GM21825 (cell line): ENCODE measurements at regions not wholly inside any gene's neighbourhood (a gene's known extent, or its start where the extent isn't known, plus 50 kb on each side); places are given as distances from the start of the nearest gene placed in this dataset.

Source experiments
- ATAC-seq: cut with Tn5 transposase; IDR thresholded peaks from one replicate; pipeline ENCODE4 v1.9.1; 2021; ENCODE audit warnings: mild to moderate bottlenecking, moderate library complexity; ENCODE audit not compliant: unreplicated experiment

DNA sequence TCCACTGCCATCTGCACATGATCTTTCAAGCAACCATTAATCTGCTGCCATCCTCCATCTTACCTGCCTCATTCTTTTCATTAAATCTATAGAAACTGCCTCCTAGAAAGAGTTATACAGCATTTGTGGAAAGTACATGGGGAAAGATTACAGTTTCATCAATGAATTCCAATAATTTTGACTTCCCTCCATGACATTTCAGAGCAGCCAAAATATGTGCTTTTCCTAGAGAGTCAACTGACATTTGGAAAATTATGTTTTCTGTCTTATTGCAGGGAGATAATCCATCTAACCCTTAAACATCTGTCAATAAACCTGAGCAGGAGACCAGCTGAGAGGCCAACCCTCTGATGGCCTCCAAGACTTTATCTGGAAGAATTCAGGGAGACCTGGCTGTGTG lies 147.0 kb upstream of the CDH5 start:
- no peak for ATAC-seq

DNA sequence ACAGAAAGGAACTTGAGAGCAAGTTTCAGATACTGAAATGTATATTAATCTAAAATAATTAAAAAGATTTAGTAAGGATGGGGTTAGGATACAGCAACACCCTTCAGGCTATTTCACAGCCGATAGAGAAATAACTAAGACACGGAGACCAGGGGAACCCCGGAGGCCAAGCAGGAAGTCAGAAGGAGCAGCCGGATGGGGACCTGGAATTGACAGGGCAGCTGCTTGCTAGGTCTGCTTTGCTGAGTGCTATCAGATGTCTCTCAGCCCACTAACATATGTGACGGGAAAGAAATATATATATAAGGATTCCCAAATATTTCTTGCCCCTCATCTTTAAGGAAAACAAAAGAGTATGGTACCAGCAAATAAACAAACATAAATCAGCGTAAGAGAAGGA lies 154.1 kb upstream of the CDH5 start:
- no peak for ATAC-seq

DNA sequence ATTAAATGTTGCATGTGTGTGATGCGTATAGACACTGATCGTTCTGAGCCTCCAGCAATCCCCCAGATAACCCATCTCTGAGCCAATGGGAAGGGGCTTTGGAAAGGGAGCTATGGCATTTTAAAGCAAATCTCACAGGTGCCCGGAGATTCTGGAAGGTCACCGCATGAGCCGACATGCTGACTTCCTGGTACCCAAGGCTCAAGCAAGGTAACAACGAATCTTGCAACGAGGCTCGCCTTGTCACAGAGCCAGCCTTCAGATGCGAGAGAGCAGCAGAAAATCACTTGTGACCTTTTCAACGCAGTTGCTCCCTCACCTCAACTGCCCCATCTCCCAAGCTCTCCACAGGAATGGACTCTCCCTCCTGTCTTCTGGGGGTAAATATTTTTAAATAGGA lies 154.8 kb upstream of the CDH5 start:
- no peak for ATAC-seq

DNA sequence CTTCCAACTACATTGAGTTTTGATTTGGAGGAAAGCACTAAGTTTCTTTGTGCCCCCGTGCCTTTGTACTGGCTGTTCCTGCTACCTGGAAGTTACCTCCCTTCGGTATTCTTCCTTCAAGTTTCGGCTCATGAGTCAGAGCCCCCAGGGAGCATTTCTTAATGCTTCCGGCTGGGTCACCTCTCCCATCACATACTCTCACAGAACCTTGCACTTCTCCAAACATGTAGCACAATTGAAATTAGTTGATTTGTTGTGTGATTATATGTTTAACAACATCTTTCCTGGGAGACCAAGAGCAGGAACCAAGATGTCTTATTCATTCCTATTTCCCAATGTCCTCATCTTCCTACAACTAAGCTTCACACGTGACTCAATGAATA lies 158.6 kb upstream of the CDH5 start:
- ATAC-seq: no peak

DNA sequence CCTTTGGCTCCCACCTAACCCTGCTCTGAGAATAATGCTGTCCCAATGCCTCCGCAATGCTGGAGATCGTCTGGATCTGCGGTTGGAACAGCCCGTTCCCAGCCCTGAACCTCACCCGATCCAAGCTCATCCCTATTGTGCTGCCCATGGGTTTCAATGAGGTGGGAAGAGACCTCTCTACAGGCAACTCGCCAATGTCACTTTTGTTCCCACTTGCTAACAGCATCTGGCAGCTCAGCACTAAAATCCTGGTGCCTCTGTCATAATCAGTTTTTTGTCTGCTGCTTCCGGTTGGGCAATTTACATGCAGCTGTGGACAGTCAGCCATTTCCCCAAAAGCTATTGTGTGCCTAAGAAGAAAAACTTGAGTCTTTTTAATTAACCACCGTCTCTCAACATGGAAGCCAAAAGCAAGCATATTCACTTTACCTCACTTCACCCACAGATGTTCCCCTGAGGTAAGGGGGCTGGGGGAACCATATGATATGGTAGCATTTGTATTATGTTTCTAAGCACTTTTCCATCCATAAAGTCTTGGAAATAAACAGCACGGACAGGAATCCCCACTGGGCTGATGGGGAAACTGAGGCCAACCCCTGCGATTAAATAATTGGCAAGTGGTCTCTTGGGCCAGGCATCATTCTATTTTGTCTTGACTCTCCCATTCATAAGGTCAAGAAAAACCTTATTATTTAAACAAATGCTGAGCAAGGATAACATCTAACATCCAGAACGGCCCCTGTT lies 159.2 kb upstream of the CDH5 start:
- no peak for ATAC-seq

DNA sequence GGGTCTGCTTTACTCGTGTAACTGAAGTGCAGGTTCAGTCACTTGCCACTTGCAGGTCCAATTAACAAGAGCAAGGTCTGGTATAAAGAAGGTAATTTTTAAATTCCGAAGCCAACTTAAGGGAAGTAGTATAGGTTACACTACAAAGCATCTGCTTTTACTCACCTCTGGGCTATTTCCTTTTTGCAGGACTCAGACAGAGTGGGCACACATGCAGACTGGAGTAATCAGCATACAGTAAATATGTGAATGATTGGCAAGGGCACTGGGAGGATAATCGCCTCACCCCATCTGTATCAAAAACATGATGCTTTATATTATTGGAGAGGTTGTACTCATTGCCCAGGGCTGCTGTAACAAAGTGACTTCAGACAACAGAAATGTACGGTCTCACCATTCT lies 160.1 kb upstream of the CDH5 start:
- no peak for ATAC-seq

DNA sequence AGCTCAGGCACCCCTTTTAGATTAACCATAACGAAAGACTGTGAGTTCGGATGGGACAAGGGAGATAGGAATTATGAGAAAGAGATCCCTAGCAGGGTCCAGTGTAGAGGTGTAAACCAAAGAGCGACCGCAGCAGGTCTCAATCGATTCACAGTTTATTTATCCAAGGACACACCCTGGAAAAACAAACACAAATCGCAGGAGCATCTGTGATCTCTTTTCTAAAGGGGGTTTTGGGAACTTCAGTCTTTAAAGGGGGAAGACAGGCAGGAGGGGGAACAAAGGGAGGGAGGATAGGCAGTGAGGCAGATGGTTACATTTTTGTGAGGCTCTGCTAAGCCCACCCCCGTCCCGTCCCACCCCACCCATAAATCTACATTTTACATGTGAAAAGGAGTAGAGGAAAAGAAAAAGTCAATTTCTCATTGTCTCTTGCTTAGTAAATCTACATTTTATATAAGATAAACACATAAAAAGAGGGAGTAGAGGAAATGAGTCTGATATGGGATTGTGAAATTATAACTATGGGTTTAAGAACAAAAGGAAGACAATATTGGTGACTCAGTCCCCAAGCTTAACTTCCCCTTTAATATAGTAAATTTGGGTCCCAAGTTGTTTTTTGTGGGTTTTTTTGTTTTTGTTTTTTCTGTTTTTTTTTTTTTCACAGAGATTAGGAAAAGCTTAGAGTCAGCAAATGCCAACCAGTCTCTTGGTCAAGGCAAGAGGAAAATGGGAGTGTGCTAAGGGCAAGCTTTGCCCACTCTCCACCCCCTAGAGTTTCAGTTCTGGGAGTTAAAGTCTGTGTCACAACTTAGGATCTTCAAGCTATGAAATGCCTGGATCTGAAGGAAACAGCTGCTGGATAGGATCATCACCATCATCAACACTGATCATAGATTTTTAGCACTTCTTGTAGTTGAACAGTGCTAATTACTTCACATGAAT lies 160.9 kb upstream of the CDH5 start:
- no peak for ATAC-seq

DNA sequence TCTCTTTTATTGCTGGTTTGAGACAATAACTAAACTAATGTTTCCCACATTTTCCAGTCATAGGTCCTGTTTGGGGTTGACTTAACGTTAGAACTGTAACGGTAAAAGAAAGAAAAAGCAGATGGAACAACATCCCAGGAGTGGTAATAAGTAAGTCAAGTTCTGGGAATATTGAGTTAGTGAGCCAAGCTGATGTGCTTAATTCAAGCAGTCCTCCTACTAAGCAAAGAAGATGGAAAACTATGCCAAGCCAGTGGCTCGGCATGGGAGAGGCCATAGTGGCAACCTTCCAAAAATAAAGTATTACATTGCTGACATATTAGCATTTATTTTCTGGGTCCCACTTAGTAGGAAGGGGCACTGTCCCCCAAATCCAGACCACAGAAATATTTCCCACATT lies 161.7 kb upstream of the CDH5 start:
- ATAC-seq: no peak

DNA sequence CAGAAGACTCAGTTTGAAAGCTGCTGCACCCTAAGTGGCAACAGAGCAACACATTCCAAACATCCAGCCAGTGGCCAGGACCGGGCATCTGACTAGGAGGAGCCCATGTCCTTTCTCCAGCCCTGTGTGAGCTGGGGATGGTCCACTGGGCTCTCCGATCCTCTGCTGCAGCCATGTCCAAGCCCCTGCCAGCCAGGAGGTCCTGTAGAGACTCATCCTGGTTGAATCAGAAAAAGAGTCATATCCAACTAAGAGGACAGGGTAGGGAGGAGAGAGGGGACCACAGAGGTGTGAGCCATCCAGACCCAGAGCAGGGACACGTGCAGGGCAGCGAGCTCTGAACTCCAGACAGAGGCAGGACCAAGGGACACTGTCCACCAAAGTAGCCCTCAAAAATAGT lies 163.0 kb upstream of the CDH5 start:
- no peak for ATAC-seq

DNA sequence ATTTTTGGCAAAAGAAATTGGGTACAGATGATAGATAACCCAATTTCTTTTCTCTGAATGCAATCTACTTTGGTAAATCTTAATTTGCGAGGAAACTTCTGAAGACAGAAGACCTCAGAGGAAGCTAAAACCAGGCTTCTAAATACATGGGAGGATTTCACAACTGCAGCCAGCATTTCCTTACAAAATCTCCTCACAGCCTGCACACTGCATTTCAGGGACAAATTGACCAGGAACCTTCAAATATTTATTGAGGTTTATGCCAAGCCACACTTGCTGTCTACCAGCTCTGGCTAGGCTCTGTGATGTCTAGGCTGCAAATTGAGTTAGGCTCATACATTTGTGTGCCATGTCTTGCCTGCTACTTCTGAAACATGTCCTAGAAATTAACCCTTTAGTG lies 167.3 kb upstream of the CDH5 start:
- ATAC-seq: no peak

DNA sequence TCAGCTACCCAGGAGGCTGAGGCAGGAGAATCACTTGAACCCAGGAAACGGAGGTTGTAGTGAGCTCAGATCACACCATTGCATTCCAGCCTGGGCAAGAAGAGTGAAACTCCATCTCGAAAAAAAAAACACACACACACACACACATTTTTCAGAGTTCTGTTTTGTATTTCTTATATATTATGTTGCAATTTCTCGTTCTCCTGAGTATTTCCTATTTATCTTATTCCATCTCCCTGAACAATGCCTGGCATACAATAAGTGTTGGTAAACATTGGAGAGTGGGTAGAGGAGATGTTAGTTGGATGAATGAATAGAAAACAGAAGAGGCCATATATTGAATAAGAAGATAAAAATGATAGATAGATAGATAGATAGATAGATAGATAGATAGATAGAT lies 167.8 kb upstream of the CDH5 start:
- ATAC-seq: no peak

DNA sequence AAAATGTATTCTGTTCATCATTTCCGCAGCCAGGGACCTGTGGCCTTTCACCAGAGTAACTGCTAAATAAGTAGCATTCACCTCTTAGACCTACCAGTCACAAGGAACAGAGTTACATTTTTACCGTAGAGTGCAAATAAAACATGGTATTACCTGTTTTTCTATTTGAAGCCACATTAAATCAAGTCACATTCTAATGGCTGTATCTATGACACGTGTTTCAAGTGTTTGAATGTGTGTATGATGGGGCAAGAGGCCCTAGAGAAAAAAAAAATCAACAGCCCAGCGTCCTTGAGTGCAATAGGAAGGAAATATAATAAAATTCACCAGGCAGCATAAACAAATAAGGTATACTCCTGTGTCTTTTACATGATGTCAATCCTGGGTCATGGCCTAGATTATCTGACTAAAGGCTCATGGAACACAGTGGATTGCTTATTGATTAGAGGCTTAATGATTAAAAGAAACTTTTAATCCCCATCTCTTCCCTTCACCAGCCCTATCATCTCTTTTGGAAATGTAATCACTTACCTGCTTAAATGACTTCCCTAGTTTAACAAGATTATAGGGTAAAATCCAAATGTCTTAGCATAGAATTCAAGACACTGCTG lies 168.7 kb upstream of the CDH5 start:
- ATAC-seq: no peak

DNA sequence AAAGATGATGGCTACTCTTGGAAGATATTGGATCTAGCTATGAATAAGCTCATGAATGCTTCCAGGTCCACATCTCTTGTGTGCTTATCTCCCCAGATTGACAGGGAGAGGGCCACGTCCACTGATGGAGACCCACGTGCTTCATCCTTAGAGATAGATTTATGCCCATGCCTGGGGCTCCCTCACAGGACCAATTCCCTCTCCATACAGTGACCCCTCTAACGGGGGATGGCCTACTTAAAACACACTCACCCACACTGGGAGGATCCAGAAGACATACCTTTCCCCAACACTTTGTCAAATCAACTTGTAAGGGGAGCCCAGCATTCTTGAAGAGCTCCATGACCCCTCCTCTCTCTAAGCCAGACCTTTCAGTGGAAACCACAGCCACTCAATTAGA lies 169.7 kb upstream of the CDH5 start:
- no peak for ATAC-seq

DNA sequence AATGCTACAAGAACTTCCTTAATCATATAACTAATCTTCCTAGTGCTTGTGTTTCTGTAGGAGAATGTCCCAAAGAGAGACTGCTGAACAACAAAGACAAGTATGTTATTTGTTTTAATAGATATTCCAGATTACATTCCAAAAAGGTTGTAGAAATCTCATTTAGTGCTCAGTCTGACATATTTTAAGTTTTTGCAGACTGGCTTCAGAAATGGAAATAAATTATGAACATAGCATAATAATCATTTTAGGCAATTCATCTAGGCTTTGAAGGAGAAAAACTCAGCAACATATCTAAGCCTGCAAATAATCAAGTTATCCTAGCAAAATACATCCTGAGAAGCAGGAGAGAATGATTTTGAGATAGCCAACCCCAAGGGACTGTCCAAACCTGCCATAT lies 171.6 kb upstream of the CDH5 start:
- no peak for ATAC-seq

DNA sequence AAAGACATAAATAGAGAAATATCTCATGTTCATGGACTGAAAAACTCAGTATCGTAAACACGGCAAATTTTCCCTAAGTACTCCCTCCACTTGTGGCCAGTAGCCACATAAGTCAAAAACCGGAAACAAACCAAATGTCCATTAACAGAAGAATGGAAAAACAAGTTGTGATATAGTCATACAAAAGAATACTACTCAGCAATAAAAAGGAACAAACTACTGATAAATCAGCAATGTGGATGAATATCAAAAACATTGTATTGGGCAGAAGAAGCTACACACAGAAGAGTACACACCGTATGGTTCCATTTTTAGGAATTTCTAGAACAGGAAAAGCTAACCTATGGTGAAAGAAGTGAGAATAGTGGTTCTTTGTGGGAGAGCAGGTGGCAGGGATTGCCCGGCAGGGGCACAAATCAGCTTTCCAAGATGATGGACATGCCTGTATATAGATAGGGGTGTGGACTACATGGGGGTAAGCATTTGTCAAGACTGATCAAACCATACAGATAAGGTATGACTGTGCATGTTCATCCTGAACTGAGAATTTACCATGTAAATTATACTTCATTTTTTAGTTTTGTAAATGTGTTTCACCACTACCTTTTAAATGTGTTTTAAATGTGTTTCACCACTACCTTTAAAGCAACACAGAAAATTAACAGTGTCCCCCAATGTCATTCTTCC lies 172.8 kb upstream of the CDH5 start:
- no peak for ATAC-seq

DNA sequence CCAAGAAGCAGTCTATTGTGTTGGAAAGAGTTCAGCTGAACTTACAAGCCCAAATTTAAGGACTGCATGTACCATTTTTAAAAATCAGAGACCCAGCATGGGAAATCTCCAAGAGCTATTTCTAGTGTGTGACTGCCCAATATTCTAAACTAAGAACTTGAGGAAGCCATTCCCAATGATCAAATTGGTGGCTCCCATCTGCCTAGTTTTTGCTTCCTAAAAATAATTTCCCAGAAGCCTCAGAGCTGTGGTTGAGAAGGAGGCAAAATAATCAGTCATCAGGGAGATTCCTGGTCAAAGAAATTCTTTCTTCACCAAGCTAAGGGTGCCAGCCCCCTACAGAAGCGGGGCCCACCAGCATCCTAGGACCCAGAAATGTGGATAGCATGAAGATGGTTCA lies 176.1 kb upstream of the CDH5 start:
- no peak for ATAC-seq

DNA sequence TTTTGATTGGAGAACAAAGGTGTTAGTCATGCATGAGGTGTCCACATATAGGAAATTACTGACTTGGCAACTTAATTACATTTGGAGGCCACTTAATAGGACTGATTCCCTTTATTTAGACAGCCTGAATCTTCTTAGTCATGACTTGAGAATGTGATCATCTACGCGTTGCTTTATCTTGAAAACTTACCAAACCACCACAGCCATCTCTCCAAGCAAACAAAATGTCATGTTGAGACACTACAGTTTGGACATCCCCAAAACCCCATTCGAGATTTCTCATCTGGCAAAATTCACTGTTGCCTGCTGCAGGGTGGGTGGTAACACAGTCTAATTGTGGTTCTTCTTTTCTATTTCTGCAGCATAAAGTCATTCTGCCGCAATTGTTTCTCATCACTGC lies 176.5 kb upstream of the CDH5 start:
- no peak for ATAC-seq

DNA sequence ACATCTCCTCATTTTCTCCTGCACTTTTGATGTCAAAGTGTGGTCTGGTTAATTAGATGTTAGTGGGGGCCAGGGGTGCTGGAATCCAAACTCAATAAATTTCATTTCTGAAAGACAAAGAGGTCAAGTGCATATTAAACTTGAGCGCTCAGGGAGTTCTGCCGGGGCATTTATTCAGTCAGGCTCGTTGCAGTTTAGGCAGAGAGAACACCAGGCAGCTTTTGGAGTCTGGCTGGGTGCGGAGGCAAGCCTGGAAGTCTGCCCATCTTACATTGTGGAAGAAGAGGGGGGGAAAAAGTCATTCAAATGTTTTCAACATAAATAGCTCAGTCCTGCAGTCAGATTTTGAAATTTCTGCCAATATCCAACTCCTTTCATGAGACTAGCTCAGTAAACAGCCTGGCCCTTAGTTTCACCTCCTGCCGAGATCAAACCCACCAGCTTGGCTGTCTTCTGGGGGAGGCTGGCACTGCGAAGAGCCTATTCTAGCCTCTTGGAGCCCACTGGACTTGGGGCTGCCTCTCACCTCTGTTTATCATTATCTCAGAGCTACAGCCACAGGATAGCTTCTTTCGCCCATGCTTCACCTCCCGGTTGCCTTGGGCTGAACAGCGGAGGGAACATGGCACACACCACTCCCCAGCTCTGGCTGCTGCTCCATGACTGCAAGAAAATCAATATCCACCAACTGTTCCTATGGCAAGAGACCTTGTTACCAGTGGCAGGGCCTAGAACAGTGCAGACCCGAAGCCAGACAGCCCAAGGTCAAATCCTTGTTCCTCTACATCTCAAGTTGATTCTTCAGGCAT lies 177.4 kb upstream of the CDH5 start:
- no peak for ATAC-seq

DNA sequence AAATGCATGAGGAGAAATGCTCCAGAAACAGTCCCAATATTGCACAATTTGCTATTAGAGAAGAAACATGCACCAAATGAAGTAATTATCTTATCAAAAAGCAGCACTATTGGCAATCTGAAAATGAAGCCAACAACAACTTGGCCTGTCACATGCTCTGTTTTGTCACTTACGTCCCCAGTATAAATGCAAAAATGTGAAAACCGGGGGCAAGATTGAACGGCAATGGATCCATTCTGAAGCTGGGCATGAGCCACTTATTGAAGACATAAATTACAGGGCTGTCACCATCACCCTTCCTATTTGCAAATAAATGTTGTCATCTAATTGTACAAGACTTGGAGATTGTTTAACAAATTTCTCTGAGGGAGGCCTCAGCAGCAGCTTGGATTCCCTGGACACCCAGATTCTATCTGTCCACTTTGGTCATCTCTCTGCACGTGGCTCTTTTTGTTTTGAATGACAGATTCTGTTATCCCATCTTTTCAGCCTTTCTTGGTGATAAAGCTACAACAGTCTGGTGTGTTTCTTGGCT lies 180.2 kb upstream of the CDH5 start:
- no peak for ATAC-seq

DNA sequence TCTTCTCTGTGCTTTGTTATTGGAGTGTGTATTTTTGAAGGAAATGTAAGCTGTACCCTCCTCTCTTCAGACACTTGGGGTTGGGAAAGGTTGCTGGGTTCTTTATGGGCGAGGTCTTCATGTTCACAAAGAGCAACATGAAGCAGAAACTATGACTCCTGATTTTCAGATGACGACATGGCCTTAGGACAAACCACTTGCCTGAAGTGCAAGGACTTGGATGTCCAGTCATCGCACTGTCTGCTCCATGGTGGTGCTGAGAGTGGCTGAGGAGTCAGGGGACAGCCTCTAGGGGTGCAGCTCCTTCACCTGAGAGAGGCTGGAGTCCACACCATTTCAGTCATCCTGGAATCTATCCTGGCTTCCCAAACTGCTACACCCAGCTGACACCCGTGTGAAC lies 183.9 kb upstream of the CDH5 start:
- no peak for ATAC-seq
